ENCODE measurements at regions not wholly inside any gene's neighbourhood (a gene's known extent, or its start where the extent isn't known, plus 50 kb on each side); places are given as distances from the start of the nearest gene placed in this dataset.
"Not testable (repeated sequence)": the region's sequence is repeated elsewhere in the genome, so short reads cannot be mapped to it uniquely, and the experiment has no call there.

GRCh38 chr3:674116-674515 lies 418.7 kb upstream of the CNTN6 start:
- DNase-seq = no peak

- DNase-seq = no peak
These were observed 417.0 kb upstream of the CNTN6 start for GRCh38 chr3:675846-676245.

- no peak for DNase-seq
These were observed 409.1 kb upstream of the CNTN6 start for GRCh38 chr3:683770-684169.

GRCh38 chr3:690770-691169 lies 402.1 kb upstream of the CNTN6 start:
- DNase-seq = no peak

- no peak for DNase-seq
These were observed 392.3 kb upstream of the CNTN6 start for GRCh38 chr3:700514-700913.

- DNase-seq = no peak
These were observed 385.8 kb upstream of the CNTN6 start for GRCh38 chr3:707041-707440.

GRCh38 chr3:713006-713621 lies 379.7 kb upstream of the CNTN6 start:
- no peak for DNase-seq

- no peak for DNase-seq
These were observed 378.7 kb upstream of the CNTN6 start for GRCh38 chr3:713947-714620.

- no peak for DNase-seq
These were observed 371.7 kb upstream of the CNTN6 start for GRCh38 chr3:721086-721485.

- DNase-seq = no peak
These were observed 360.4 kb upstream of the CNTN6 start for GRCh38 chr3:732326-732928.

GRCh38 chr3:733313-733712 lies 359.5 kb upstream of the CNTN6 start:
- no peak for DNase-seq

- DNase-seq = no peak
These were observed 335.1 kb upstream of the CNTN6 start for GRCh38 chr3:757711-758110.

- no peak for DNase-seq
These were observed 333.7 kb upstream of the CNTN6 start for GRCh38 chr3:759106-759505.

GRCh38 chr3:773433-773832 lies 319.4 kb upstream of the CNTN6 start:
- DNase-seq = not testable (repeated sequence)

- DNase-seq = no peak
These were observed 317.5 kb upstream of the CNTN6 start for GRCh38 chr3:775178-775880.

- DNase-seq = no peak
These were observed 312.3 kb upstream of the CNTN6 start for GRCh38 chr3:780505-780904.

- no peak for DNase-seq
These were observed 301.4 kb upstream of the CNTN6 start for GRCh38 chr3:791442-791841.

- no peak for DNase-seq
These were observed 300.2 kb upstream of the CNTN6 start for GRCh38 chr3:792630-793029.

GRCh38 chr3:804211-804610 lies 288.6 kb upstream of the CNTN6 start:
- no peak for DNase-seq

GRCh38 chr3:805326-805725 lies 287.5 kb upstream of the CNTN6 start:
- DNase-seq = no peak

- DNase-seq = no peak
These were observed 286.8 kb upstream of the CNTN6 start for GRCh38 chr3:806006-806405.

GRCh38 chr3:816605-817004 lies 276.2 kb upstream of the CNTN6 start:
- no peak for DNase-seq

- DNase-seq = no peak
These were observed 258.1 kb upstream of the CNTN6 start for GRCh38 chr3:834679-835078.

GRCh38 chr3:835096-835495 lies 257.7 kb upstream of the CNTN6 start:
- no peak for DNase-seq

Data from right forelimb (tissue), 1 donor.